ENCODE measurements at regions not wholly inside any gene's neighbourhood (a gene's known extent, or its start where the extent isn't known, plus 50 kb on each side); places are given as distances from the start of the nearest gene placed in this dataset.

DNA sequence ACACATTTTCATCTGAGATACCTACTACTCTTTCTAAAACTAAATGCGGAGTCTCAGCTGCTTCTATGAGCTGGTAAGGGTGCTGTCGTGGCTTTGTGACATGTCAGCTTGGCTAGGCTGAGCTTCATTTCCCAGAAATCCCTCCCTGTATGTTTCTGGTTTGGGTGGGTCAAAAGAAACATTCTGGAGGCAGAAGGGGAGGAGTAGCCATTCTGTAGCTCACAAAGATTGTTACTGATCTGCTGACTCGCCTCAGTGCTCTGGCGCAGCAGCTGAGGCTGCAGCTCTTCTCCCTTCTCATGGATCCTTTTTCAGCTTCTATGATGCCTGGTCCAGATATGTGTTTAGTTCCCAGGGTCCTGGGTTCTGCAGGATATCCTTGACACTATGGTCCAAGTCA, 114.7 kb downstream of the RAP2A start:
- Histone ChIP-seq H3K9me3 (ENCODE audit: insufficient read depth in 2 of 2, low read depth in 1 of 2, low read length in 1 of 2) (peaks cover 0 to 8% of the 10 kb centered on the region in 2 experiments; a peak in 1 of 4 replicates), H3K23ac (ENCODE audit: insufficient read length) (no peak overlapping the region), H3K4me1 (replicated peaks in 1 of 4; ENCODE audit: control insufficient read depth in 3 of 4, insufficient read depth in 4 of 4, low read length in 3 of 4) (no peaks in the 10 kb centered on the region), H2BK12ac (ENCODE audit: low read depth, low read length) (no peak overlapping the region), H4K8ac (ENCODE audit: extremely low read depth, insufficient read depth, low read length) (no peak overlapping the region), H2BK20ac (ENCODE audit: low read length) (no peak overlapping the region), H2BK5ac (ENCODE audit: low read depth, low read length) (no peak overlapping the region), H2BK15ac (ENCODE audit: low read length) (no peak overlapping the region), H3K4ac (replicated peaks; ENCODE audit: insufficient read length, low read depth, low read length) (no peak overlapping the region), H3K79me1 (ENCODE audit: low read depth, low read length) (no peaks in the 10 kb centered on the region), H3K9ac (replicated peaks in 1 of 4; ENCODE audit: extremely low read depth in 1 of 4, low read depth in 3 of 4, low read length in 3 of 4) (no peak overlapping the region), H3K27me3 (replicated peaks in 1 of 4; ENCODE audit: control insufficient read depth in 3 of 4, extremely low read depth in 1 of 4, insufficient read depth in 3 of 4, low read length in 3 of 4) (no peaks in the 10 kb centered on the region), H2AFZ (ENCODE audit: low read length) (no peak overlapping the region; the same call in 1 of the 2 replicates), H3K14ac (ENCODE audit: insufficient read length) (no peak overlapping the region), H3K23me2 (ENCODE audit: low read depth, low read length) (no peaks in the 10 kb centered on the region), H3K36me3 (ENCODE audit: control insufficient read depth in 2 of 4, insufficient read depth in 4 of 4, low read length in 3 of 4) (no peaks in the 10 kb centered on the region; a peak in 2 of 8 replicates), H3K18ac (ENCODE audit: extremely low read depth, low read length) (no peak overlapping the region), H4K91ac (replicated peaks; ENCODE audit: insufficient read length, low read length) (no peak overlapping the region), H4K20me1 (replicated peaks in 1 of 2; ENCODE audit: control insufficient read depth in 1 of 2, insufficient read depth in 2 of 2, low read length in 2 of 2) (no peaks in the 10 kb centered on the region), H3K56ac (replicated peaks; ENCODE audit: insufficient read length, low read depth, low read length) (no peak overlapping the region), H3K27ac (ENCODE audit: low read depth, low read length) (no peak overlapping the region), H2AK5ac (ENCODE audit: low read depth, low read length) (no peak overlapping the region), H4K5ac (ENCODE audit: insufficient read length, low read depth, low read length) (no peak overlapping the region), H3K4me3 (ENCODE audit: extremely low read depth in 1 of 4, insufficient read depth in 2 of 4, low read depth in 3 of 4, low read length in 4 of 4) (no peak overlapping the region), H2BK120ac (replicated peaks; ENCODE audit: low read depth, low read length) (no peak overlapping the region), H3K4me2 (ENCODE audit: insufficient read depth in 1 of 2, low read depth in 2 of 2, low read length in 2 of 2) (no peak overlapping the region), H3K79me2 (ENCODE audit: control insufficient read depth in 1 of 2, insufficient read depth in 2 of 2, low read length in 2 of 2) (no peaks in the 10 kb centered on the region)
- WGBS, 2 experiments (ENCODE audit: extremely low coverage in 1 of 2, insufficient coverage in 1 of 2, insufficient read length in 1 of 2, insufficient replicate concordance in 2 of 2, low coverage in 1 of 2, low lambda C conversion rate in 2 of 2, missing lambda C conversion rate in 1 of 2), result 88% methylated on average over 4 of the region's 4 CpGs; no CpG with 5 or more reads in 1 of the 2 experiments
- POLR2A ChIA-PET (ENCODE audit: partially characterized antibody), result interaction anchor here (1.1 kb wide), 1 partner anchor 114 kb away, joined by 3 read pairs; no protein-coding TSS in a partner anchor
- DNase-seq (ENCODE audit: low read depth in 1 of 2, low spot score in 2 of 2) (no peak), FAIRE-seq (no peak)
- CTCF ChIA-PET (ENCODE audit: partially characterized antibody), result interaction anchor here (0.9 kb wide), 1 partner anchor 26 kb away, joined by 3 read pairs; no protein-coding TSS in a partner anchor
- TF ChIP-seq EP300 (IDR thresholded peaks at IDR 0.05; ENCODE audit: borderline replicate concordance in 1 of 2, low read depth in 2 of 2, low read length in 2 of 2) (no peak), KDM5A (IDR thresholded peaks at IDR 0.05; ENCODE audit: low read length) (no peak), SAP30 (IDR thresholded peaks at IDR 0.05; ENCODE audit: insufficient read depth, insufficient replicate concordance, low read length) (no peak), HDAC6 (IDR thresholded peaks at IDR 0.05; ENCODE audit: low read depth, low read length) (no peak), GTF2F1 (IDR thresholded peaks at IDR 0.05; ENCODE audit: borderline replicate concordance, low read depth, low read length) (no peak), YY1 (IDR thresholded peaks at IDR 0.05; ENCODE audit: low read depth, low read length) (no peak)
